Stimulated activated CD8-positive, alpha-beta memory T cell treated with anti-CD3 and anti-CD28 coated beads, Interleukin-7, amount 100 ng/mL, for 48 hours (primary cell): ENCODE measurements at regions not wholly inside any gene's neighbourhood (a gene's known extent, or its start where the extent isn't known, plus 50 kb on each side); places are given as distances from the start of the nearest gene placed in this dataset.
A peak's percentile ranks its signal among the peaks of the same experiment; 100 is the strongest.
"Not testable (repeated sequence)": the region's sequence is repeated elsewhere in the genome, so short reads cannot be mapped to it uniquely, and the experiment has no call there.

Source experiments
- DNase-seq, 2 donors: peaks; one replicate each; pipeline ENCODE4 v3.0.0-alpha.2; 2020; ENCODE audit warnings: low read depth in 1 of 2; ENCODE audit errors: extremely low read depth in 1 of 2

DNA sequence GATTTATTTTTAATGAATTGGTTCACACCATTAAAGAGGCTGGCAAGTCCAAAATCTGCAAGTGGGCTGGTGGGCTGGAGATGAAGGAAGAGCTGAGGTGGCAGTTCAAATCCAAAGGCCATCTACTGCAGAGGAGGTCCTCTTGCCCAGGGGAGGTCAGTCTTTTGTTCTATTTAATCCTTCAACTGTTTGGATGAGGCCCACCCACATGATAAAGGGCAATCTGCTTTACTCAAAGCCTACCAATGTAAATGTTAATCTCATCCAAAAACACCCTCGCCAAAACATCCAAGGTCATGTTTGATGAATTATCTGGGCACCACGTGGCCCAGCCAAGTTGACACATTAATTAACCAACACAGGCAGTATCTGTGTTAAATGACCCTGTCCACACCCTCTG lies 99.0 kb downstream of the RRAGC start:
- no peak for DNase-seq

GRCh38 chr1:38758820-38759219 lies 100.8 kb downstream of the RRAGC start:
- no peak for DNase-seq

DNA sequence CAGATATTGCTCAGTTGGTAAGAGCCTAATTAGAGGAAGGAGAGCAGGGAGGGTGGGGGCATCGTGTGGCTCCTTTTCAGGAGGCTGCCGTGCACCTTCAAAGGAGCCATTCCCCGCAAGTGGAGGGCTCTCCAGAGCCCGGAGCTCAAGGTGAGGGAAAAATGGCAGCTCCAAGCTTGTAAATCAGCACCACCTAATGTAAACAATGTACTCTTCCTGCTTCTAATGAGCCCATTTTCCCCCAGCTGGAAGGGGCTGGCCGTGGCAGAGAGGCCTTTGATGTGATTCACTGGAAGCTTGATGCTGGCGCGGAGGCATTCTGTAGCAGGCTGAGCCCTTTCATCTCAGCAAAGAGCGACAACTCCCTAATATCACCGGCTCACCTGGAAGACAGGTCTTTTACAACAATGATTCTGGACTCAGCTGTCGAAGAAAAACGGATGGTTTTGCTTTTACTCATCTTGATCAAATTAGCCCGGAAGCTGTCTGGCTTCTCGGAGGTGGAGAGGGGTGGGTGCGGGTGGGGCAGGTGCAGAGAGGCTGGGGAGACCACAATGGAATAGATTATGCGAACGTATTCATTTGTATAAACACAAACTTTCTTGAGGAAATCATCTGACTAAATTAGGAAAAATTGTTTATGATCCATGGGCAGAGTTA lies 112.5 kb downstream of the RRAGC start:
- DNase-seq = no peak

- DNase-seq = no peak
Observed at GRCh38 chr1:38746402-38746935, 113.1 kb downstream of the RRAGC start.

DNA sequence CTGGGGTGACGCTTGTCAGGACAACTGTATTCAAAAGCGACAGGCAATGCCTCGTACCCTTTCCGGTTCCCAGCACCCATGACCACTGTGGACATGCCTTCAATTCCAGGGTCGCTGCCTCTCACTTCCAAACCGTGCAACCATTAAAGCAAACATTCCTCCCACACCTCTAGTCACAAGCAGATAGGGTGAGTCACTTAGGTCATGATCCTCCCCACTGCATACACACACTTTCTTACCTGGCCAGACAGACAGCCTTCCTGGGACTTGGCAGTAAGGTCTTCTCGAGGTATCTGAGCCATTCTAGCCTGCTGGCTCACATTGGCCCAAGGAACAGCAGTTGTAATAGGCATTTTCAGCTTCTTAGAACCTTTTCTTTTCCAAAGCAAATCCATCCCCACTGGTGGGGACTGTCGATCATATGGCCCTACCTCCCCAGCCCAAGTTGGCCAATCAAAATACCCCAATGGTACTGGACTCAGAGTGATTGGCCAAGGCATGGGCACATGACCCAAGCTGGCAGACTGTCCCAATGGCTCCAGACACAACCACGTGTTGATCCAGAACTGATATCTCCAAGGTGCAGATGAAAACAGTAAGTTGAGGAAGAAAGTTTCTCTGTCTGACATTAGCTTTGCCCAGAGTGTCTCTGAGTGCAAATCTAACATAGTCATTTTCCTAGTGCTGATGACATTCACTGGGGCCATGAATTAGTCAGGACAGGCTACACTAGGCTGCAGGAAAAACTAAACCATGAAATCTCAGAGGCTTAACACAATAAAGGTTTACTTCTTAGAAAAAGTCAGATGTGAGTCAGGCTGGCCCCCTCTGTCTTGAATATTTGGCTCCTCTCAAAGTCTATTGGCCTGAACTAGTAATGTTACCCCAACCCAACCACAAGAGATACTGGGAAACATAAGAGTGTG lies 113.8 kb downstream of the RRAGC start:
- DNase-seq = peak in 1 of 2 donors; percentile 5

GRCh38 chr1:38744452-38745350 lies 114.9 kb downstream of the RRAGC start:
- DNase-seq = no peak

- DNase-seq = no peak
Observed at GRCh38 chr1:38743184-38743583, 116.4 kb downstream of the RRAGC start.

- no peak for DNase-seq
Observed at GRCh38 chr1:38741341-38741740, 118.2 kb downstream of the RRAGC start.

DNA sequence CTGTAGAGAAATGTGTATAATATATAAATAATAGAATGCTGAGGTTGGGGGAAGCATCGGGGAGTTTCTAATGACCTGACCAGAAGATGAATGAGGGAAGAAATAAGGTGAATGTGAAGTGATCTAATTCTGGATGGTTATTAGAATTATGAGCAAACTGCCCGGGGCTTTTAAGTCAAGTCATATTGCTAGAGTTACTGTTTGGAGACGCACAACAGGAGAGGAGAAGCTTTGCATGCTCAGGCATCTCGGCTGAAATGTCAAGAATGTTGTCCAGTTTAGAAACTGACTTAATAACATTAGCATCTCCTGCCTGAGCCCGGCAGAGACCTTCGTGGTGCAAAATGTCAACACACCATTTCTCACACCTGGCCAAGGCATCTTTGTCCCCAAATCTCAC lies 119.1 kb downstream of the RRAGC start:
- DNase-seq = no peak

- no peak for DNase-seq
Observed at GRCh38 chr1:38738207-38738606, 121.4 kb downstream of the RRAGC start.

DNA sequence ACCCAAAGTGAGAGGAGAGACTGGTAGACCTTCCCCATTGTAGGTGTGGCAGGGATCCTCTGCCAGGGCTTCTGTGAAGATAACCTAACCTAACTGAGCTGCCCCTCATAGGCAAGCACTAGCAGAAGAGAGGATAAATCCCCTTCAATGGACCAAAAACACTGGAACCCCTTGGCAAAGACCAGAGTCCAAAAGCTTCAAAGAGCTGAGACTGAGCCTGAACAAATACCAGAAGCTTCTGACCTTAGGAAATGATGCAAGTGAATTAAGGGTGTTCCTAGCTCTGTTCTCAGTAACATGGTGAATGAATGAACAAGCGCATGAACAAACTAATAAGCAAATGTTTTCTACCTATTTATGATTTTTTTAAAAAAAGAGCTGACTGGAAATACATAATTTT lies 123.2 kb downstream of the RRAGC start:
- DNase-seq = no peak

DNA sequence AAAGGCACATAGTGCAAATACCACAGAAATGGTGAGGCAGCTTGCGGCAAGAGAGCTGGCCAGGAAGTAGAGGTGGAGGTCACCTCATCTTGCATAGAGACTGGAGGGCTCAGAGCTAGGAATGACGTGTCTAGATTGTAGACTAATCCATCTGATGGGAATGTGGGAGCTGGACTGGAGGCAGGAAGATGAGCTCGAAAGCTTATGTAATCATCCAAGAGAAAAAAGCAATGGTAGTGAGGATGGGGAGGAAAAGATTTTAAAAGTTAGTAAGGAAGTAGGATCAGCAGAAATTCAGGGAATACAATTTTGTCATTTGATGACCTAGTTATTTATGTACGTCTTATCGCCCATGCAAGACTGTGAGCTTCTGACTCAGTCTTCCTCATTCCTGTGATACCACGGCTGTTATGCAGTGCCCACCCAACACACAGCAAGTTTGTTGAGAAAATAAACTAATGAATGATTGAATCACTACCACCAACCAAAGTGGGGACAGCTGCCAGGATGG lies 123.9 kb downstream of the RRAGC start:
- DNase-seq = no peak

GRCh38 chr1:38733761-38734160 lies 125.8 kb downstream of the RRAGC start:
- no peak for DNase-seq

DNA sequence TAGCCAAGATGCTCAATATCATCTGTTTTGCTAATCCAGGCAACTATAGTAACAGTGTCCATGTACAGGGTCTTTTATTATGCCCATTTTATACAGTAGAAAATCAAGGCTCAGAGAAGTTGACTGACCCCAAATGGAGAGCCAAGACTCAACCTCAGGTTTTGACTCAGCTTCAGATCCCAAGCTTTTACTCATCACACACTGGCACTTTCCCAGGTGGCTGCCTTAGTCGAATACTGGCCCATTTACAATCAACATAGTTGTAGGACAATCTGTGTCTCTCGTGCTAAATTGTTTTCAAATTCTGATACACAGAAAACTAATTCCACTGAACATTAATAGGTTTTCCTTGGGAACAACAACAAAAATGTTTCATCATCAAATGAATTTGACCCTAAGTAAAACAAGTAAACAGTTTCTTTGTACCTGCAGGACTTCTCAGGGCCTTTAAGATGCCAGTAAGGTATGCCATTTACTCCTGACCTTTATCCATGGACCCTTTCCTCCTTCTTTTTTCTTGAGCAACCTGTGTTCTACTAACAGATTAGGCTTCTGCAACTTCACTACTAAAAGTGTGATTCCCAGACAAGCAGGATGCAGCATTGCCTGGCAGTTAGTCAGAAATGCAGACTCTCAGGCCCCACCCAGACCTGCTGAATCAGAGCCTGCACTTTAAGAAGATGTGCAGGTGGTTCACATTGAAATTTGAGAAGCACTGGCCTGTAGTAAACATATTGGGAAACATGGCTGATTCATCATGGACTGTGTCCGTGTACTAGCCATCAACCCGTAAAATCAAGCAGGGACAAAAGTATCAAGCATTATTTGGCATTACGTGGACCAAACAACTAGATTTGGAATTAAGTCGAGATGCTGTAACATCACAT lies 128.8 kb downstream of the RRAGC start:
- no peak for DNase-seq

GRCh38 chr1:38728585-38728908 lies 131.0 kb downstream of the RRAGC start:
- DNase-seq = no peak

DNA sequence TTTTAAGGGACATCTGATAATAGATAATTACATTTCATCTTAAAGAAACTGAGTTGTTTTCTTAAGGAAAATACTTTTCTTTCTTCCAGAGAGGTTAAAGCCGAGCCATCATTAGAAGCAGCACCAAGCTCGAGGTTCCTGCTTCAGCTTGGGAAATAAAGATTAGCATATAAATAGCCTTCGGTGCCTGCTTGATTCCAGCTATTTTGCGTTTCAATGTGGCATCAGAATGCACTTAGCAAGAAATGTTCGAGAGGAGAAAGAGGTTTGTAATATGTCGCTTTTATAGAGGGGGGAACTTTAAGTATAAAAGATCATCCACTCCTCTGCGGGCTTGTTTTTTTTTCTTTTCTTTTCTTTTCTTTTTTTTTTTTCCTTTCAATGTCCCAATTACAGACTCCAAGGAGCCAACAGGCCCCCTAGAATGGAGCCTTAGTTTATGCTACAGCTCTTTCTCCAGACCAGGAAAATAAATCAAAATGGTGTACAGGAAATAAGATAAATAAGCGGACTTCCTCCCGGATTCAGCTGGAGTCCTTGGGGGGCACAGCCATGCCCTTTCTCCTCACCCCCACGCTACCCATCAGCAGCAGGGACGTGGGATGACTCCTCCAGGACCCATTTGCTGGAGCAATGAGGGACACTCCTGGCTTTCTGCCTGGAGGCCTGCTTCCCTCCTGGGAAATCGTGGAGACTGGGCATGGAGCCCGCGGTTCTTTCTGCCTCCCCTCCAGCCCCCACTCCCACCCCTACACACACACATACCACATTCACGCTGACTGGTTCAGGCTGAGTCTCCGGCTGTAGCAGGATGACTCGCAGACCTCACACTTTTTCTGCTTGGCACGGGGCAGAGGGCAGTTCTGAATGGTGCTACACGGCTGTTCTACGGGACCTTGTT lies 131.6 kb downstream of the RRAGC start:
- no peak for DNase-seq

GRCh38 chr1:38725321-38725961 lies 134.1 kb downstream of the RRAGC start:
- not testable (repeated sequence) for DNase-seq
